Endothelial cell of umbilical vein (primary cell): ENCODE measurements at regions not wholly inside any gene's neighbourhood (a gene's known extent, or its start where the extent isn't known, plus 50 kb on each side); places are given as distances from the start of the nearest gene placed in this dataset.

ENCODE experiments used
- BruUV-seq: library from RNA; stranded (reverse); fragments of 400-500 nt; replicated peaks from 2 replicates; lab custom pipeline; 2021; lab: Mats Ljungman, UMichigan
- CTCF ChIA-PET: fragments of 300-600, 350-600 bp; sonication (Branson Sonifier 250); formaldehyde crosslinking; loops from one replicate; lab custom pipeline; 2021; ENCODE audit warnings: antibody characterized with exemption, inconsistent platforms; lab: Charles Lee
- POLR2A ChIA-PET: fragments of 300-600, 350-600 bp; sonication (Branson Sonifier 250); formaldehyde crosslinking; loops from one replicate; lab custom pipeline; 2021; ENCODE audit warnings: antibody characterized with exemption, inconsistent platforms; lab: Charles Lee
- DNase-seq: peaks from one replicate; pipeline ENCODE4 v3.0.0-alpha.2; 2011; ENCODE audit warnings: low read depth, low spot score
- FAIRE-seq: peaks from 2 replicates; lab custom pipeline; 2011; peaks lifted over from hg19 to GRCh38; lab: Jason Lieb, UNC
- H2AFZ ChIP-seq: 2 replicates; pipeline ENCODE4 v1.6.0; 2012; ENCODE audit warnings: low read depth, low read length, control low read depth, inconsistent platforms
- H3K27ac ChIP-seq: 2 replicates; pipeline ENCODE4 v1.5.1; 2011; ENCODE audit warnings: low read depth, mild to moderate bottlenecking, control low read depth, low read length, moderate library complexity; ENCODE audit not compliant: insufficient read depth
- H3K27me3 ChIP-seq, 2 experiments: 2 replicates each; pipeline versions ENCODE4 v1.6.0 to v1.6.1; 2011; ENCODE audit warnings: low read length in 2 of 2, mixed read lengths in 1 of 2; ENCODE audit not compliant: control insufficient read depth in 2 of 2, insufficient read depth in 2 of 2
- H3K36me3 ChIP-seq, 2 experiments: 2 replicates in 1 of 2; 3 replicates in 1 of 2; pipeline ENCODE4 v1.5.1; 2011; ENCODE audit warnings: low read length in 2 of 2, mild to moderate bottlenecking in 1 of 2, moderate library complexity in 1 of 2; ENCODE audit not compliant: control insufficient read depth in 2 of 2, insufficient read depth in 2 of 2; ENCODE audit errors: extremely low read depth in 1 of 2
- H3K4me1 ChIP-seq: 3 replicates; pipeline ENCODE4 v1.5.1; 2011; ENCODE audit warnings: mild to moderate bottlenecking, low read length; ENCODE audit not compliant: control insufficient read depth, insufficient read depth; ENCODE audit errors: extremely low read depth
- H3K4me2 ChIP-seq: 2 replicates; pipeline ENCODE4 v1.6.1; 2011; ENCODE audit warnings: low read length, control low read depth, mixed read lengths; ENCODE audit not compliant: insufficient read depth
- H3K4me3 ChIP-seq, 3 experiments: fragments of 200-600 bp in 1 of 3; sonication (generic), shearing (Covaris generic) in 1 of 3; replicated peaks in 1 of 3; 2 replicates each; pipeline ENCODE4 v1.5.1; 2011 to 2016; ENCODE audit warnings: control low read depth in 3 of 3, low read length in 3 of 3, mild to moderate bottlenecking in 2 of 3, inconsistent platforms in 1 of 3, low read depth in 1 of 3, moderate library complexity in 1 of 3; ENCODE audit not compliant: insufficient read depth in 1 of 3
- H3K79me2 ChIP-seq: 2 replicates; pipeline ENCODE4 v1.6.0; 2012; ENCODE audit warnings: low read length, inconsistent platforms; ENCODE audit not compliant: control insufficient read depth, insufficient read depth
- H3K9ac ChIP-seq: replicated peaks from 2 replicates; pipeline ENCODE3; 2011; ENCODE audit warnings: low read length, control low read depth; ENCODE audit not compliant: insufficient read depth; ENCODE audit errors: extremely low read depth
- H3K9me1 ChIP-seq: replicated peaks from 3 replicates; pipeline ENCODE4 v1.6.0; 2011; ENCODE audit warnings: mild to moderate bottlenecking, low read length; ENCODE audit not compliant: control insufficient read depth, insufficient read depth; ENCODE audit errors: extremely low read depth
- H3K9me3 ChIP-seq: replicated peaks from 2 replicates; pipeline ENCODE4 v1.5.1; 2012; ENCODE audit warnings: low read length, inconsistent platforms; ENCODE audit not compliant: control insufficient read depth, insufficient read depth
- H4K20me1 ChIP-seq: replicated peaks from 2 replicates; pipeline ENCODE3; 2011; ENCODE audit warnings: mild to moderate bottlenecking, low read length; ENCODE audit not compliant: control insufficient read depth, insufficient read depth; ENCODE audit errors: extremely low read depth
- EZH2 ChIP-seq: IDR thresholded peaks from 2 replicates; pipeline ENCODE4 v1.6.1; 2012; ENCODE audit warnings: borderline replicate concordance, low read depth, mild to moderate bottlenecking, moderate library complexity, low read length, inconsistent platforms; ENCODE audit not compliant: severe bottlenecking
- GATA2 ChIP-seq: IDR thresholded peaks from 2 replicates; pipeline ENCODE4 v1.7.0; 2011; ENCODE audit warnings: low read depth, mild to moderate bottlenecking, moderate library complexity, mixed read lengths, low read length; ENCODE audit not compliant: insufficient read length, insufficient read depth
- JUN ChIP-seq: IDR thresholded peaks from 2 replicates; pipeline ENCODE4 v1.6.1; 2011; ENCODE audit warnings: borderline replicate concordance, low read depth; ENCODE audit not compliant: insufficient read length, insufficient read depth
- MYC ChIP-seq: IDR thresholded peaks from one replicate; pipeline ENCODE4 v1.6.1; 2011; ENCODE audit warnings: mild to moderate bottlenecking, low read depth, low read length
- dilution Hi-C: fragments of 300-500 bp; cut with MboI; formaldehyde crosslinking; loops from one replicate; pipeline ENCODE4 v1.15.0; 2019; ENCODE audit warnings: low sequenced_read_pairs; ENCODE audit not compliant: extremely low pct_ligation_motif_present
- intact Hi-C: fragments of 100-400 bp; cut with micrococcal nuclease; formaldehyde crosslinking; loops from one replicate; pipeline ENCODE4 v1.10.0; 2022

DNA sequence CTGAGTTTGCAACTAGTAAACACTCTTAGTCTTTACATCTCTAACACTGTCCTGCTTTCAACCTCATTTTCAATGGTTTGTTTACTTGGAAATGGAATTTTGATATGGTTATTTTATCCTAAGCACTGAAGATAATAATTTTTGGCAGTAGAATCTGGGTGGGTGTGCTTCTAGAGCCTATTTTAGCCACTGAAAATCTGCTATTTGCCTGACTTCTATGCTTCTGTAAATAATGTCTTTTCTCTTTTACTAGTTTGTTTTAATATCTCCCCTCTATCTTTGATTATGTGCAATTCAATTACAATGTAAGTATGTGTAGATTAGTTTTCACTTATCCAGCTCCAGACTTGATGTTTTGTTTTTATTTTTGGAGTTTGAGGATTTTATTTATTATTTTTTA is 197.5 kb downstream of the TUSC1 start:
- intact Hi-C loops (no loop called here), dilution Hi-C loops (no loop called here)
- FAIRE-seq (no peak), DNase-seq (no peak)
- no peaks in the 10 kb centered on the region for H3K9me1 ChIP-seq
- no TSS peak for BruUV-seq
- ChIA-PET POLR2A (no interaction called here), CTCF (no interaction called here)
- H4K20me1 ChIP-seq: no peaks in the 10 kb centered on the region
- no peaks in the 10 kb centered on the region for H3K9me3 ChIP-seq
- H3K4me1 ChIP-seq: no peaks in the 10 kb centered on the region
- no peak overlapping the region for H3K27ac ChIP-seq
- H3K79me2 ChIP-seq: no peaks in the 10 kb centered on the region
- no peaks in the 10 kb centered on the region for H3K36me3 ChIP-seq
- no peak overlapping the region for H2AFZ ChIP-seq
- H3K4me3 ChIP-seq: no peak overlapping the region
- H3K9ac ChIP-seq: no peak overlapping the region
- H3K27me3 ChIP-seq: no peaks in the 10 kb centered on the region
- no peak for TF ChIP-seq GATA2
- H3K4me2 ChIP-seq: no peak overlapping the region

DNA sequence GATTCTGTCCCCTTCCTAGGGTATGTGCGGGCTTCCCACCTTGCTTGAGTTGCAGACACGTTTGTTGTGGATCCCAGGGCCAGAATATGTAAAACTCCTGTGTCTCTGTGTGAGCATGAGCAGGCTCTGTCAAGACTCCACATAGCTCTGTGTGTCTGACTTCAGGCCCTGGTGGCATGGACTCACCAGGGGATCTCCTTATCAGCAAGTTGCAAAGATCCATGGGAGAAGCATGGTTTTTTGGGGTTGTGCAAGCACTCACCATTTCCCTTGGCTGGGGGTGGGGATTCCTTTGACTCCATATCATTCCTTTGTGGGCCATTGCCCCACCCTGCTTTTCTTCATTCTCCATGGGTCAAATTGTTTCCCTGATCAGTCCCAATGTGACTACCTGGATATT is 205.6 kb downstream of the TUSC1 start:
- POLR2A ChIA-PET: no interaction called here
- Histone ChIP-seq H3K9ac (no peak overlapping the region), H3K27ac (no peak overlapping the region), H4K20me1 (no peaks in the 10 kb centered on the region), H3K79me2 (no peaks in the 10 kb centered on the region), H2AFZ (no peak overlapping the region), H3K4me1 (no peaks in the 10 kb centered on the region), H3K9me3 (no peaks in the 10 kb centered on the region), H3K4me3 (no peak overlapping the region), H3K9me1 (no peaks in the 10 kb centered on the region), H3K36me3 (no peaks in the 10 kb centered on the region), H3K27me3 (no peaks in the 10 kb centered on the region), H3K4me2 (no peak overlapping the region)
- intact Hi-C loops (no loop called here), dilution Hi-C loops (no loop called here)
- CTCF ChIA-PET: no interaction called here
- BruUV-seq: no TSS peak
- DNase-seq (no peak), FAIRE-seq (no peak)
- TF ChIP-seq JUN (no peak), MYC (no peak), EZH2 (no peak)
